Testis (tissue), 2 donors: ENCODE measurements at regions not wholly inside any gene's neighbourhood (a gene's known extent, or its start where the extent isn't known, plus 50 kb on each side); places are given as distances from the start of the nearest gene placed in this dataset.

Experiments
- CTCF ChIP-seq, 3 experiments: fragments of 450-650 bp in 2 of 3; fragments of 200-600 bp in 1 of 3; sonication (generic) in 1 of 3; IDR thresholded peaks; one replicate each; pipeline ENCODE4 v1.5.1; 2016 to 2019; ENCODE audit warnings: antibody characterized with exemption in 3 of 3, mild to moderate bottlenecking in 2 of 3, moderate library complexity in 1 of 3
- POLR2A ChIP-seq: fragments of 450-650 bp; IDR thresholded peaks from one replicate; pipeline ENCODE4 v1.6.1; 2017; ENCODE audit warnings: antibody characterized with exemption, mild to moderate bottlenecking, moderate library complexity

- TF ChIP-seq CTCF (IDR thresholded peaks at IDR 0.05) (no peak), POLR2A (no peak)
Measured at GRCh38 chr1:228830954-228831481, 95.7 kb downstream of the RHOU start.
